IMR-90 (cell line): ENCODE measurements at regions not wholly inside any gene's neighbourhood (a gene's known extent, or its start where the extent isn't known, plus 50 kb on each side); places are given as distances from the start of the nearest gene placed in this dataset.

Experiments used
- ATAC-seq: fragments of 200-7000 bp; cut with Tn5 transposase; 2 replicates; pipeline ENCODE4 v1.9.1; 2020; ENCODE audit warnings: low read depth, mild to moderate bottlenecking, moderate library complexity
- BruUV-seq: library from RNA; stranded (reverse); fragments of 400-500 nt; replicated peaks from 2 replicates; lab custom pipeline; 2021; lab: Mats Ljungman, UMichigan
- CTCF ChIA-PET: fragments of 300-600 bp; formaldehyde crosslinking; extraction: SDS; loops from one replicate; lab custom pipeline; 2021; ENCODE audit warnings: antibody characterized with exemption; lab: Yijun Ruan, JAX
- POLR2A ChIA-PET: fragments of 300-600 bp; sonication (Branson Sonifier 250); formaldehyde crosslinking; loops from one replicate; lab custom pipeline; 2022; ENCODE audit warnings: antibody characterized with exemption; ENCODE audit not compliant: unreplicated experiment; lab: Charles Lee
- DNase-seq: peaks from one replicate; pipeline ENCODE4 v3.0.0; 2013
- H2AFZ ChIP-seq: replicated peaks from 2 replicates; pipeline ENCODE3; 2013; ENCODE audit warnings: low read length, mild to moderate bottlenecking; ENCODE audit not compliant: poor library complexity
- H2AK5ac ChIP-seq: 2 replicates; pipeline ENCODE4 v1.6.1; 2013; ENCODE audit warnings: low read depth, low read length, inconsistent platforms
- H2AK9ac ChIP-seq: replicated peaks from 2 replicates; pipeline ENCODE3; 2013; ENCODE audit warnings: mild to moderate bottlenecking, low read depth, low read length, moderate library complexity; ENCODE audit not compliant: poor library complexity
- H2BK120ac ChIP-seq: 2 replicates; pipeline ENCODE4 v1.6.1; 2013; ENCODE audit warnings: low read depth, low read length, inconsistent platforms
- H2BK15ac ChIP-seq: 3 replicates; pipeline ENCODE4 v1.6.1; 2013; ENCODE audit warnings: low read depth, low read length, inconsistent platforms
- H2BK20ac ChIP-seq: 2 replicates; pipeline ENCODE4 v1.6.1; 2013; ENCODE audit warnings: low read depth, mild to moderate bottlenecking, inconsistent platforms, low read length, moderate library complexity
- H2BK5ac ChIP-seq: 2 replicates; pipeline ENCODE4 v1.6.1; 2013; ENCODE audit warnings: mild to moderate bottlenecking, low read depth, low read length, inconsistent platforms; ENCODE audit not compliant: poor library complexity, severe bottlenecking
- H3K14ac ChIP-seq: replicated peaks from 2 replicates; pipeline ENCODE4 v1.6.1; 2013; ENCODE audit warnings: low read depth, low read length, inconsistent platforms
- H3K18ac ChIP-seq: 2 replicates; pipeline ENCODE4 v1.6.1; 2013; ENCODE audit warnings: low read depth, low read length, control low read depth
- H3K23ac ChIP-seq: 2 replicates; pipeline ENCODE4 v1.6.1; 2013; ENCODE audit warnings: low read depth, low read length, inconsistent platforms
- H3K27ac ChIP-seq: 2 replicates; pipeline ENCODE4 v1.5.1; 2013; ENCODE audit warnings: mild to moderate bottlenecking, control low read depth, low read length; ENCODE audit not compliant: insufficient read depth
- H3K27me3 ChIP-seq: 2 replicates; pipeline ENCODE4 v1.6.1; 2013; ENCODE audit warnings: low read length; ENCODE audit not compliant: control insufficient read depth, insufficient read depth
- H3K36me3 ChIP-seq: 2 replicates; pipeline ENCODE4 v1.6.1; 2013; ENCODE audit warnings: low read length, mixed read lengths; ENCODE audit not compliant: control insufficient read depth, insufficient read depth
- H3K4ac ChIP-seq: 2 replicates; pipeline ENCODE4 v1.6.1; 2013; ENCODE audit warnings: low read depth, low read length, inconsistent platforms
- H3K4me1 ChIP-seq: 2 replicates; pipeline ENCODE4 v1.6.1; 2013; ENCODE audit warnings: low read length, mixed read lengths; ENCODE audit not compliant: control insufficient read depth, insufficient read depth
- H3K4me2 ChIP-seq: 2 replicates; pipeline ENCODE4 v1.6.1; 2013; ENCODE audit warnings: low read depth, mild to moderate bottlenecking, control low read depth, low read length, moderate library complexity
- H3K4me3 ChIP-seq: 2 replicates; pipeline ENCODE4 v1.5.1; 2013; ENCODE audit warnings: low read depth, mild to moderate bottlenecking, control low read depth, low read length, moderate library complexity; ENCODE audit not compliant: insufficient read depth
- H3K56ac ChIP-seq: 2 replicates; pipeline ENCODE4 v1.6.1; 2013; ENCODE audit warnings: low read length, inconsistent platforms; ENCODE audit not compliant: insufficient read depth; ENCODE audit errors: extremely low read depth
- H3K79me1 ChIP-seq, 2 experiments: 2 replicates each; pipeline ENCODE4 v1.6.1; 2013; ENCODE audit warnings: low read length in 2 of 2, inconsistent platforms in 1 of 2, low read depth in 1 of 2
- H3K9ac ChIP-seq: 2 replicates; pipeline ENCODE4 v1.6.1; 2013; ENCODE audit warnings: low read depth, low read length, control low read depth
- H3K9me1 ChIP-seq: 2 replicates; pipeline ENCODE4 v1.6.1; 2013; ENCODE audit warnings: low read length, inconsistent platforms; ENCODE audit not compliant: insufficient read depth
- H3K9me3 ChIP-seq: 2 replicates; pipeline ENCODE4 v1.6.1; 2013; ENCODE audit warnings: low read length; ENCODE audit not compliant: control insufficient read depth, insufficient read depth
- H4K20me1 ChIP-seq: 2 replicates; pipeline ENCODE4 v1.6.1; 2013; ENCODE audit warnings: low read length, inconsistent platforms; ENCODE audit not compliant: insufficient read depth
- H4K5ac ChIP-seq: 2 replicates; pipeline ENCODE4 v1.6.1; 2013; ENCODE audit warnings: mild to moderate bottlenecking, low read depth, low read length, control low read depth
- H4K8ac ChIP-seq, 2 experiments: 2 replicates each; pipeline ENCODE4 v1.6.1; 2013; ENCODE audit warnings: low read depth in 2 of 2, low read length in 2 of 2, control low read depth in 1 of 2, inconsistent platforms in 1 of 2
- H4K91ac ChIP-seq: 2 replicates; pipeline ENCODE4 v1.6.1; 2013; ENCODE audit warnings: low read depth, low read length, inconsistent platforms; ENCODE audit not compliant: insufficient read depth
- BHLHE40 ChIP-seq: fragments of 150-350 bp; IDR thresholded peaks from 2 replicates; pipeline ENCODE4 v1.6.1; 2016; ENCODE audit warnings: mild to moderate bottlenecking, low read depth, low read length
- CEBPB ChIP-seq: IDR thresholded peaks from 2 replicates; pipeline ENCODE4 v1.6.1; 2012; ENCODE audit warnings: low read depth, low read length, improper control_type of control experiment
- CHD1 ChIP-seq: IDR thresholded peaks from 2 replicates; pipeline ENCODE4 v1.6.1; 2012; ENCODE audit warnings: low read depth, low read length, improper control_type of control experiment
- FOS ChIP-seq: fragments of 150-350 bp; IDR thresholded peaks from 2 replicates; pipeline ENCODE4 v1.6.1; 2016; ENCODE audit warnings: low read depth, low read length
- MAFK ChIP-seq: IDR thresholded peaks from 2 replicates; pipeline ENCODE4 v1.6.1; 2012; ENCODE audit warnings: low read depth, low read length, improper control_type of control experiment
- MAZ ChIP-seq: IDR thresholded peaks from 2 replicates; pipeline ENCODE4 v1.6.1; 2012; ENCODE audit warnings: low read depth, mild to moderate bottlenecking, low read length, improper control_type of control experiment, moderate library complexity, borderline replicate concordance
- MXI1 ChIP-seq: IDR thresholded peaks from 2 replicates; pipeline ENCODE4 v1.6.1; 2012; ENCODE audit warnings: low read depth, mild to moderate bottlenecking, low read length, moderate library complexity, borderline replicate concordance
- NFE2L2 ChIP-seq: fragments of 150-350 bp; IDR thresholded peaks from 2 replicates; pipeline ENCODE4 v1.6.1; 2016; ENCODE audit warnings: low read depth, mild to moderate bottlenecking, low read length
- POLR2A ChIP-seq: IDR thresholded peaks from 2 replicates; pipeline ENCODE4 v1.6.1; 2012; ENCODE audit warnings: mild to moderate bottlenecking, low read depth, low read length
- RAD21 ChIP-seq: IDR thresholded peaks from 2 replicates; pipeline ENCODE4 v1.6.1; 2012; ENCODE audit warnings: low read length, improper control_type of control experiment
- RCOR1 ChIP-seq: IDR thresholded peaks from 2 replicates; pipeline ENCODE4 v1.6.1; 2012; ENCODE audit warnings: mild to moderate bottlenecking, low read length, improper control_type of control experiment; ENCODE audit not compliant: insufficient replicate concordance
- RFX5 ChIP-seq: IDR thresholded peaks from 2 replicates; pipeline ENCODE4 v1.8.0; 2012; ENCODE audit warnings: low read depth, mild to moderate bottlenecking, low read length, moderate library complexity
- SMC3 ChIP-seq: fragments of 150-350 bp; IDR thresholded peaks from 2 replicates; pipeline ENCODE4 v1.6.1; 2016; ENCODE audit warnings: low read depth, mild to moderate bottlenecking, antibody characterized with exemption, low read length, moderate library complexity
- WGBS, 2 experiments: methylation state at CpG; one replicate each; pipeline versions ENCODE4 v1.1.5 to v1.1.7; 2013; ENCODE audit warnings: missing lambda C conversion rate in 2 of 2; ENCODE audit not compliant: insufficient read length in 1 of 2; ENCODE audit errors: extremely low coverage in 2 of 2; 5-methylcytosine and 5-hydroxymethylcytosine counted together
- dilution Hi-C: fragments of 300-500 bp; cut with HindIII; formaldehyde crosslinking; loops from one replicate; pipeline ENCODE4 v1.14.3; 2018; ENCODE audit warnings: low sequenced_read_pairs; ENCODE audit not compliant: unreplicated experiment
- in situ Hi-C: fragments of 300-500 bp; cut with MboI; formaldehyde crosslinking; loops from 3 replicates; pipeline ENCODE4 v1.14.3; 2019; ENCODE audit warnings: low sequenced_read_pairs, inconsistent platforms, mixed read lengths
- intact Hi-C: fragments of 100-400 bp; cut with micrococcal nuclease; formaldehyde crosslinking; loops from 2 replicates; pipeline ENCODE4 v1.10.0; 2022
- TF ChIP-seq, protein P1 (sequence below): fragments of 150-350 bp; IDR thresholded peaks from 2 replicates; pipeline ENCODE4 v1.6.1; 2017; ENCODE audit warnings: mild to moderate bottlenecking, antibody characterized with exemption, low read length, low read depth
- TF ChIP-seq, protein P2 (sequence below): conservative IDR thresholded peaks from 2 replicates; pipeline ENCODE4 v1.5.1; 2012; ENCODE audit warnings: mild to moderate bottlenecking, low read depth, low read length, improper control_type of control experiment
- TF ChIP-seq, protein P3 (sequence below): fragments of 150-350 bp; IDR thresholded peaks from 2 replicates; pipeline ENCODE4 v1.6.1; 2016; ENCODE audit warnings: low read depth, mild to moderate bottlenecking, low read length, moderate library complexity, borderline replicate concordance

DNA sequence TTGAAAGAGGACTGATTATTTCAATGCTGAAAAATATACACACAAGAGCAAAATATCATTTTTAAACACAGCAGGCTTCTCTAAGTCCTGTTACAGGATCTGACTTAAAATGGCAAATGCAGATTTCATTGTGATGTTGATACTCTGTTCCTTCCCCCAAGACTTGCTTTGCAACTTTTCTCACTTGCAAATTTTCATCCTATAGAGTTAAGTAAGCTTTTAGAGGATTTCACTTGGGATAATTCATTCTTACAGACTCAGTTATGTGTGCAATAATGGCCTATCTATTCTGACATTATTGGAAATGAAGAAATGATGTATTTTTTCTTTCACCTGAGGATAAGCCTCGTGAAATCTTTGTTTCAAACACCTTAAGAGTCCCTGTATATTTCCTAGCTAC lies 2403.2 kb downstream of the ARAP2 start:
- Histone ChIP-seq H3K23ac (no peak overlapping the region), H3K9ac (no peak overlapping the region), H2BK5ac (no peak overlapping the region), H3K18ac (no peak overlapping the region), H3K56ac (no peak overlapping the region), H2AK5ac (no peak overlapping the region), H3K79me1 (no peaks in the 10 kb centered on the region), H4K5ac (no peak overlapping the region), H3K4ac (no peak overlapping the region), H3K9me3 (no peaks in the 10 kb centered on the region), H4K91ac (no peak overlapping the region), H4K8ac (no peak overlapping the region), H2AK9ac (no peak overlapping the region), H4K20me1 (no peaks in the 10 kb centered on the region), H2AFZ (no peak overlapping the region), H3K4me2 (no peak overlapping the region), H3K36me3 (no peaks in the 10 kb centered on the region), H3K4me1 (peaks cover 4% of the 10 kb centered on the region; the same call in 1 of the 2 replicates), H3K14ac (no peak overlapping the region), H3K4me3 (no peak overlapping the region), H2BK15ac (no peak overlapping the region), H3K9me1 (peaks cover 4% of the 10 kb centered on the region), H3K27me3 (no peaks in the 10 kb centered on the region), H3K27ac (no peak overlapping the region), H2BK20ac (no peak overlapping the region), H2BK120ac (no peak overlapping the region)
- ATAC-seq (no peak), DNase-seq (no peak)
- no CpG with 5 or more reads among the region's 1 CpG for WGBS, 2 experiments
- in situ Hi-C loops = no loop called here
- intact Hi-C loops = no loop called here
- CTCF ChIA-PET = interaction anchor here (0.6 kb wide), 1 partner anchor 716 kb away, joined by 3 read pairs; no protein-coding TSS in a partner anchor
- no peak for TF ChIP-seq BHLHE40
- TF ChIP-seq CHD1 = no peak
- no peak for TF ChIP-seq MAFK
- no peak for TF ChIP-seq POLR2A
- TF ChIP-seq SMC3 = no peak
- no peak for TF ChIP-seq CEBPB
- no peak for TF ChIP-seq RFX5
- TF ChIP-seq MAZ = no peak
- no peak for TF ChIP-seq FOS
- TF ChIP-seq, protein P1, sequence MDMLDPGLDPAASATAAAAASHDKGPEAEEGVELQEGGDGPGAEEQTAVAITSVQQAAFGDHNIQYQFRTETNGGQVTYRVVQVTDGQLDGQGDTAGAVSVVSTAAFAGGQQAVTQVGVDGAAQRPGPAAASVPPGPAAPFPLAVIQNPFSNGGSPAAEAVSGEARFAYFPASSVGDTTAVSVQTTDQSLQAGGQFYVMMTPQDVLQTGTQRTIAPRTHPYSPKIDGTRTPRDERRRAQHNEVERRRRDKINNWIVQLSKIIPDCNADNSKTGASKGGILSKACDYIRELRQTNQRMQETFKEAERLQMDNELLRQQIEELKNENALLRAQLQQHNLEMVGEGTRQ = no peak
- no peak for TF ChIP-seq MXI1
- no peak for TF ChIP-seq RAD21
- TF ChIP-seq RCOR1 = no peak
- TF ChIP-seq, protein P2, sequence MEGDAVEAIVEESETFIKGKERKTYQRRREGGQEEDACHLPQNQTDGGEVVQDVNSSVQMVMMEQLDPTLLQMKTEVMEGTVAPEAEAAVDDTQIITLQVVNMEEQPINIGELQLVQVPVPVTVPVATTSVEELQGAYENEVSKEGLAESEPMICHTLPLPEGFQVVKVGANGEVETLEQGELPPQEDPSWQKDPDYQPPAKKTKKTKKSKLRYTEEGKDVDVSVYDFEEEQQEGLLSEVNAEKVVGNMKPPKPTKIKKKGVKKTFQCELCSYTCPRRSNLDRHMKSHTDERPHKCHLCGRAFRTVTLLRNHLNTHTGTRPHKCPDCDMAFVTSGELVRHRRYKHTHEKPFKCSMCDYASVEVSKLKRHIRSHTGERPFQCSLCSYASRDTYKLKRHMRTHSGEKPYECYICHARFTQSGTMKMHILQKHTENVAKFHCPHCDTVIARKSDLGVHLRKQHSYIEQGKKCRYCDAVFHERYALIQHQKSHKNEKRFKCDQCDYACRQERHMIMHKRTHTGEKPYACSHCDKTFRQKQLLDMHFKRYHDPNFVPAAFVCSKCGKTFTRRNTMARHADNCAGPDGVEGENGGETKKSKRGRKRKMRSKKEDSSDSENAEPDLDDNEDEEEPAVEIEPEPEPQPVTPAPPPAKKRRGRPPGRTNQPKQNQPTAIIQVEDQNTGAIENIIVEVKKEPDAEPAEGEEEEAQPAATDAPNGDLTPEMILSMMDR = no peak
- TF ChIP-seq, protein P3, sequence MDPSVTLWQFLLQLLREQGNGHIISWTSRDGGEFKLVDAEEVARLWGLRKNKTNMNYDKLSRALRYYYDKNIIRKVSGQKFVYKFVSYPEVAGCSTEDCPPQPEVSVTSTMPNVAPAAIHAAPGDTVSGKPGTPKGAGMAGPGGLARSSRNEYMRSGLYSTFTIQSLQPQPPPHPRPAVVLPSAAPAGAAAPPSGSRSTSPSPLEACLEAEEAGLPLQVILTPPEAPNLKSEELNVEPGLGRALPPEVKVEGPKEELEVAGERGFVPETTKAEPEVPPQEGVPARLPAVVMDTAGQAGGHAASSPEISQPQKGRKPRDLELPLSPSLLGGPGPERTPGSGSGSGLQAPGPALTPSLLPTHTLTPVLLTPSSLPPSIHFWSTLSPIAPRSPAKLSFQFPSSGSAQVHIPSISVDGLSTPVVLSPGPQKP = no peak
- TF ChIP-seq NFE2L2 = no peak
- BruUV-seq = no TSS peak
- POLR2A ChIA-PET = no interaction called here
- dilution Hi-C loops = no loop called here
